ENCODE measurements at regions not wholly inside any gene's neighbourhood (a gene's known extent, or its start where the extent isn't known, plus 50 kb on each side); places are given as distances from the start of the nearest gene placed in this dataset.

GRCh38 chr2:198975779-198976178 lies 482.0 kb downstream of the SATB2 start:
- TF ChIP-seq CTCF (IDR thresholded peaks at IDR 0.05), result no peak
- DNase-seq (no peak), ATAC-seq (no peak)
- Histone ChIP-seq H3K27ac (no peak overlapping the region), H3K27me3 (no peaks in the 10 kb centered on the region), H3K36me3 (no peaks in the 10 kb centered on the region), H3K9me3 (peaks cover 4% of the 10 kb centered on the region), H3K4me1 (no peaks in the 10 kb centered on the region), H3K4me3 (no peak overlapping the region)
- intact Hi-C loops (cut with DNase I), result no loop called here

- DNase-seq, result no peak
- no peak for TF ChIP-seq CTCF (IDR thresholded peaks at IDR 0.05)
- no peaks in the 10 kb centered on the region for H3K36me3 ChIP-seq
- intact Hi-C loops (cut with DNase I), result no loop called here
- H3K4me3 ChIP-seq, result no peak overlapping the region
- H3K9me3 ChIP-seq, result peaks cover 4% of the 10 kb centered on the region
- ATAC-seq, result no peak
- H3K27me3 ChIP-seq, result no peaks in the 10 kb centered on the region
- H3K27ac ChIP-seq, result no peak overlapping the region
- no peaks in the 10 kb centered on the region for H3K4me1 ChIP-seq
Measured at GRCh38 chr2:198973785-198974184, 484.0 kb downstream of the SATB2 start.

GRCh38 chr2:198973181-198973580 lies 484.6 kb downstream of the SATB2 start:
- H3K9me3 ChIP-seq, result peaks cover 4% of the 10 kb centered on the region
- H3K27me3 ChIP-seq, result no peaks in the 10 kb centered on the region
- intact Hi-C loops (cut with DNase I), result no loop called here
- no peak overlapping the region for H3K4me3 ChIP-seq
- TF ChIP-seq CTCF (IDR thresholded peaks at IDR 0.05), result no peak
- H3K36me3 ChIP-seq, result no peaks in the 10 kb centered on the region
- DNase-seq (no peak), ATAC-seq (no peak)
- no peaks in the 10 kb centered on the region for H3K4me1 ChIP-seq
- no peak overlapping the region for H3K27ac ChIP-seq

- Histone ChIP-seq H3K9me3 (no peaks in the 10 kb centered on the region), H3K27me3 (no peaks in the 10 kb centered on the region), H3K4me3 (no peak overlapping the region), H3K36me3 (no peaks in the 10 kb centered on the region), H3K4me1 (no peaks in the 10 kb centered on the region), H3K27ac (no peak overlapping the region)
- intact Hi-C loops (cut with DNase I), result no loop called here
- ATAC-seq, result no peak
- no peak for DNase-seq
- TF ChIP-seq CTCF (IDR thresholded peaks at IDR 0.05), result no peak
Measured at GRCh38 chr2:198968545-198968944, 489.2 kb downstream of the SATB2 start.

GRCh38 chr2:198966269-198966668 lies 491.5 kb downstream of the SATB2 start:
- no peak overlapping the region for H3K27ac ChIP-seq
- H3K36me3 ChIP-seq, result no peaks in the 10 kb centered on the region
- no peak overlapping the region for H3K4me3 ChIP-seq
- no peak for DNase-seq
- TF ChIP-seq CTCF (IDR thresholded peaks at IDR 0.05), result no peak
- intact Hi-C loops (cut with DNase I), result no loop called here
- H3K9me3 ChIP-seq, result no peaks in the 10 kb centered on the region
- H3K4me1 ChIP-seq, result no peaks in the 10 kb centered on the region
- ATAC-seq, result no peak
- no peaks in the 10 kb centered on the region for H3K27me3 ChIP-seq

- Histone ChIP-seq H3K27me3 (no peaks in the 10 kb centered on the region), H3K4me1 (no peaks in the 10 kb centered on the region), H3K4me3 (no peak overlapping the region), H3K9me3 (no peaks in the 10 kb centered on the region), H3K27ac (no peak overlapping the region), H3K36me3 (no peaks in the 10 kb centered on the region)
- intact Hi-C loops (cut with DNase I), result no loop called here
- no peak for TF ChIP-seq CTCF (IDR thresholded peaks at IDR 0.05)
- ATAC-seq (no peak), DNase-seq (no peak)
Measured at GRCh38 chr2:198961547-198961946, 496.2 kb downstream of the SATB2 start.
